PFSK-1 (cell line): ENCODE measurements at regions not wholly inside any gene's neighbourhood (a gene's known extent, or its start where the extent isn't known, plus 50 kb on each side); places are given as distances from the start of the nearest gene placed in this dataset.

ENCODE experiments used
- REST ChIP-seq, 2 experiments: IDR thresholded peaks; 2 replicates each; pipeline versions ENCODE4 v1.6.1 to v1.8.0; 2011 to 2012; ENCODE audit warnings: low read depth in 2 of 2, low read length in 2 of 2, control low read depth in 1 of 2, inconsistent platforms in 1 of 2, mild to moderate bottlenecking in 1 of 2, moderate library complexity in 1 of 2; ENCODE audit not compliant: insufficient read depth in 1 of 2
- TAF1 ChIP-seq: IDR thresholded peaks from 2 replicates; pipeline ENCODE4 v1.6.1; 2012; ENCODE audit warnings: low read length, control low read depth, borderline replicate concordance; ENCODE audit not compliant: insufficient read depth

GRCh38 chr11:128390246-128390645 is 197.1 kb downstream of the ETS1 start:
- TF ChIP-seq REST (IDR thresholded peaks at IDR 0.05; ENCODE audit: insufficient read depth in 1 of 2, low read depth in 2 of 2, low read length in 2 of 2), result no peak
- no peak for TF ChIP-seq TAF1
